GM21529 (cell line): ENCODE measurements at regions not wholly inside any gene's neighbourhood (a gene's known extent, or its start where the extent isn't known, plus 50 kb on each side); places are given as distances from the start of the nearest gene placed in this dataset.
A peak's percentile ranks its signal among the peaks of the same experiment; 100 is the strongest.
"Not testable (repeated sequence)": the region's sequence is repeated elsewhere in the genome, so short reads cannot be mapped to it uniquely, and the experiment has no call there.

Experiments
- ATAC-seq: cut with Tn5 transposase; IDR thresholded peaks from one replicate; pipeline ENCODE4 v1.9.1; 2021; ENCODE audit not compliant: unreplicated experiment

DNA sequence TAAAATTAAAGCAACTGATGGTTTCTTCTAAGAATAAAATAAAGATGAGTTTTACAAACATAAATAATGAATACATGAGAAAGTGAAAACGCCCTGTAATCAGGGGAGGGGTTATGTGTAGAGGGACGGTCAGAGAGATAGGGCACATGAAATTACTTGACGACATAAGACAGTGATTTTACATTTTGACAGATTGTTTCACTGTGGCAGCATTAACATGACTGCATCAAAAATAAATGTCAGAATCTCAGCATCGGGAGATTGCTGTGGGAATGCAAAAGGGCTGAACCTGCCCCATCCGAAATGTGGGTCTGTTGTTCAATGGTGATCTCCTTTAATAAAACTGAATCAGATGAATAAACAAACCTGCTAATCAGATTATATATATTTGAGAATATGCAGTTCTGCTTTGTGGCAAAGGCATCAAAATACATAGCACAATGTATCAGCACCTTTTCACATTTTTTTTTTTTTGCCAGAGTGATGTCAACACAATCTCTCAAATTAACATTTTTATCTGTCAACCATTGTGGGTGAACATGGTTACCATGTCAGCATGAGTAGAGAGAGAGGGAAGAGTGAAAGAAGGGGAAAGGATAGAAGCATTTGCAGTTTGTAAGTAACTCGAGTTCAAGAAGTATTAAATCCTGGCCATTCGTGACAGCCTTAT, 177.1 kb upstream of the MAN1A1 start:
- no peak for ATAC-seq

DNA sequence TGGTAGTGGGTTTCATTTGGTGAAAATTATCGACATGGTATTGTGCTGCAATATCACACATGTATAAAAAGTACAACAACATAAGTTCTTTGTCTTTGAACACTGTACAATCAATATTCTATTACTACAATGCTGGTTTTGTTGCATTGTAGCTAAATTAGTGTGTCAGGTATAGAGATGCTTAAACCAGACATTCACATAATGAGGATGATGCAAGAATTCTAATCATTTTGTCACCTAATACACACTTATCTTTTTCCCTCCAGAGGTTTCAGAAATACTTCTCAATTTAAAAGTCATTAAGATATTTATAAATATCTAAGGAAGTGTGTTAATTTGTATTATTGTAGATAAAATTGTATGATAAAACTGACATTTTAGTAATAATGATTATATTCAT, 174.8 kb upstream of the MAN1A1 start:
- no peak for ATAC-seq

DNA sequence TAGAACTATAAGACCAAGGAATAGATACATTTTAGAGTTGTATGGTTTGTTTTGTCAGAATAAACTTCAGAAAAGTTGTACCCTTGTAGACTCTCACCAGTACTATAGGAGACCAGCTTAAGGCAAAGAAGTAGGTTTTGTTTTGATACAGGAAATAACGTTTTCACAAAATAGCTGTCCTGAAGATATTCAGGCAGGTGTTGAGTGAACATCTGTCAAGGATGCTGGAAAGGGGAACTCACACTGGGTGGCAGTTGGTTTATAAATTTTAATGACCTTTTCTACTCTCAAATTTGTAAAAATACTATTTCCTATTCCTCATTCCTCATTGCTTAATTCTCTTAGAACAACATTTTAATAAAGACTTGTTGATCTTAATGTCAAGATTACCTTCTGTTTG, 174.0 kb upstream of the MAN1A1 start:
- no peak for ATAC-seq

DNA sequence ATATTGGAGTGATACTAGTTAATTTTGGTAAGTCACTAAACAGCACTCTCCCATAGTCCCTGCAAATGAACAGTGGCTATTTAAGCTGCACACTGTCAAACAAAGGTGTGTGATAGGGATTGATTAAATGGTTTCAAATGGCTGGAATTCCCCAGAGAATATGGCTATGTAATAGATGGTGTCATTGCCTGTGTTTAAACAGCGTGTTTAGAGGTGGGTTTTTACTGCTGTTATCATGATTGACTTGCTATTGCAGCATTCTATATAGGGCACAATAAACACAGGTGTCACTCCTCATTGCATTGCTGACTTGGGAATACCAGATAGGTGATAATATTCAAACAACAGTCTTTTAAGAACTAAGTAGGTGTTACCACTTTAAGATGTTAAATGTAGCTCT, 171.7 kb upstream of the MAN1A1 start:
- no peak for ATAC-seq

- peak; percentile 64 for ATAC-seq
Measured at GRCh38 chr6:119517428-119517827, 167.9 kb upstream of the MAN1A1 start.

DNA sequence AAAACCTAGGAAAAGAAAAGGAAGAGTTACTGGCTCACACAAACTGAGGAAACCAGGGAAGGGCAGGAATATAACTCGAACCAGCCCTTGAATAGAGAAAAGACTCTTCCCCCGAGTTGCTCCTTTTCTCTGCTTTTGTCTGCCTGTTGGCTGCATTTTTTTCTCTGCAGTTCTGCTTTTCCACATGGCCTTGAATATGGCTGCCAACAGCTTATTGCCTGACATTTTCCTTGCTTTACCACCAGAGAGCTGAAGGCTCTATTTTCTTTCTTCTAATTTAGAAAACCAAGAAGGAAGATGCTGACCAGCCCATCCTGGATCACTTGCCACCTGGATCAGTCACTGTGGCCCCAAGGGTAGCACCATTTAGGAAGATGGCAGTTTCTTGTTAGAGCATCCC, 164.8 kb upstream of the MAN1A1 start:
- no peak for ATAC-seq

DNA sequence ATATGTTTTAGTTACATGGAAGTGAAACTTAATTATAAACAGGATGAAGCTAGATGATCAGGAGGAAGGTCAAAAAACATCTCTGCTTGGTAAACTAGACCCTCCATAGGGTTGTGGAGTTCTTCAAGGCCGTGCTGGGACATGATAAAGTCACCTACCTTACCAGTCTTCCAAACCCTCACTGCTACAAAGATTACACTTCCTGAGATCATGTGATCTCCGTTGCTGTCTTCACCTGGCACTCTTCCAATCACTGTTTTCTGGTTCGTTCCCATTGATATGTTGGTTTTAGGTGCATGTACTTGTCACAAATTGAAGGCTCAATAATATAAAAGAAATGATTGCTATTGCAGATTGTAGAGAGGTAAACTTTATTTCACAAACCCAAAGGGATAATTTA, 161.5 kb upstream of the MAN1A1 start:
- ATAC-seq: no peak

- ATAC-seq: no peak
Measured at GRCh38 chr6:119510246-119510645, 160.7 kb upstream of the MAN1A1 start.

- ATAC-seq: no peak
Measured at GRCh38 chr6:119506631-119507174, 157.1 kb upstream of the MAN1A1 start.

DNA sequence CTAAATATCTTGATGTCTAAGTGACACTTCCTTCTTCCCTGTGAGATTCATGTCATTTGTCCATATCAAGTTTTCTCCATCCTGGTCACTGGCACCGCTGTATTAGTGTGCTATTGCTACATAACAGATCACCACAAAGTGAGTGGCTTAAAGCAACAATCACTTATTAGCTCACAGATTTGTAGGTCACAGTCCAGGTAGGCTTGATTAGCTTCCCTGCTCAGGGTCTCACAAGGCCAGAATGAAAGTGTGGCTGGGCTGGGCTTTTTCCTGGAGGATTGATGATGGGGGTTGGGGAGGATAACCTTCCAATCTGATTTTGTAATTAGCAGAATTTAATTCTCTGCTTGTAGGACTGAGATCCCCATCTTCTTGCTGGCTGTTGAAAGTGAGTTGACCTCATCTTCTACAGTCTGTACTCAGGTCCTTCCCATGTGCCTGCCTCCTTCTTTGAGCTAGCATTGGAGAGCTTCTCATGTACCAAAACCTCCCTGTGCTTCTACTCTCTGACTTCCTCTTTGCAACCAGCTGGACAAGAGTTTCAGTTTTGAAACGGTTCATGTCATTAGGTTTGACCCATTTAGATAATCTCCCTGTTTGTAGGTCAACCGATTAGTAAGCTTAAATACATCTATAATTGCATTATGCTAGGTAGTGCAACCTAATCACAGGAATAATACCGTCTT, 152.4 kb upstream of the MAN1A1 start:
- peak; percentile 91 for ATAC-seq

DNA sequence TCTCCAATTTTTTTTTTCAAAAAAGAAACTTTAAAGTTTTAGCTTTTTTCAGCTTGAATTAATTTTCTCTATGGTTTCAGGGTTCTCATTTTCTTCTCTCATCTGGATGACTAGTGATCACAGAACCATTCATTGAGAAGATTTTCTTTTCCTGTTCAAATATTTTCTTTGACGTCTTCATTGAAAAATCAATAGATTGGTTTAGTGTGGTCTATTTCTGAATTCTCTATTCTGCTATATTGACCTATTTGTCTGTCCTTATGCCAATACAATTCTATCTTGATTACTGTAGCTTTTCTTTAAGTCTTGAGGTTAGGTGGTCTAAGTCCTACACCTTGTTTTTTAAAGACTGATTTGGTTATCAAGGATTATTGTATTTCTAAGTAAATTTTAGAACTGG, 150.2 kb upstream of the MAN1A1 start:
- no peak for ATAC-seq

- ATAC-seq: no peak
Measured at GRCh38 chr6:119497988-119498727, 148.6 kb upstream of the MAN1A1 start.

DNA sequence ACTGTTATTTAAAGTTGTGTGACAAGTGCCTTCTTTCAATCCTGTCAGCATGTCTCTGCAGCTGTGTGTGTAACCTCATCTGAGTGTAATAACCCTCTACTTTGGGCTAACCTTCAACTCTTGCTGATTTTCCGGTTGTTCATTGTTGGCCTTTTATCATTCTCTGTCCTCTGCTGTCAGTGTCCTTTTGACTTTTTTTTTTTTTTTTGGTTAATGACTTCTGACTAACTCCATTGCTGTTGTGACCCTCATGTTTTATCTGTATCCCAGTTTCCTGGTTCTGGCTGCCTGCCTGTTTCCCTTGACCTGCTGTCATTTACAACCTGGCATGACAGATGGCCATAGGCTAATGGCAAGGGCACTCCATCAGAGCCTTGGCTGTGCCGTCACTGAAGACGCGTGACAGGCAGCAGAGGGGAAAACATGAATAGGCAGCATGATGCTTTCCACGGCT, 145.7 kb upstream of the MAN1A1 start:
- no peak for ATAC-seq

DNA sequence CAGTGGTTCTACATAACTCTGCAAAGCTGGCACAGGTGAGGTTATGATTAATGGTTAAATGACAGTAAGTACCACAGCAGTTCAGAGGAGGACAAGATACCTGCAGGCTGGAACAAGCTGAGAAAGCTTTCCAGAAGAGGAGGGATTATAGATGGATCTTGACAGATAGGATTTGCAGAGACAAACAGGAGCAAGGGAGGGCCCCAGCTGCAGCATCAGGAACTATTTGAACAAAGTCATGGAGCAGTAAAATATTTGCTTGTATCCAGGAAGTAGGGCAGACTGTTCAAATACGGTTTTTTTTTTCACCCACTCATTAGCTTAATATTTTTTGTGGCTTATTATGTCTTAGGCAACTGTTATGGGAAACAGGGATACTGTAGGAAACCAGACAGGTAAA, 144.4 kb upstream of the MAN1A1 start:
- no peak for ATAC-seq

DNA sequence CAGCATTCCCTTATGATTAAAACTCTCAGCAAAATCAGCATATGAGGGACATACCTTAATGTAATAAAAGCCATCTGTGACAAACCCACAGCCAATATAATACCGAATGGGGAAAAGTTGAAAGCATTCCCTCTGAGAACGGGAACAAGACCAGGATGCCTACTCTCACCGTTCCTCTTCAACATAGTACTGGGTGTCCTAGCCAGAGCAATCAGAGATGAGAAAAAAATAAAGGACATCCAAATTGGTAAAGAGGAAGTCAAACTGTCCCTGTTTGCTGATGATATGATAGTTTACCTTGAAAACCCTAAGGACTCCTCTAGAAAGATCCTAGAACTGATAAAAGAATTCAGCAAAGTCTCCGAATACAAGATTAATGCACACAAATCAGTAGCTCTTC, 141.6 kb upstream of the MAN1A1 start:
- ATAC-seq: not testable (repeated sequence)

DNA sequence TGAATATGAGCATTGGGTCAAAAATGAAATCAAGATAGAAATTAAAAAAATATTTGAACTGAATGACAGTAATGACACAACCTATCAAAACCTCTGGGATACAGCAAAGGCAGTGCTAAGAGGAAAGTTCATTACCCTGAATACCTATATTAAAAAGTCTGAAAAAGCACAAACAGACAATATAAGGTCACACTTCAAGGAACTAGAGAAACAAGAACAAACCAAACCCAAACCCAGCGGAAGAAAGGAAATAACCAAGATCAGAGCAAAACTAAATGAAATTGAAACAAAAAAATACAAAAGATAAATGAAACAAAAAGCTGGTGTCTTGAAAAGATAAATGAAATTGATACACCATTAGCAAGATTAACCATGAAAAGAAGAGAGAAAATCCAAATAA, 140.5 kb upstream of the MAN1A1 start:
- ATAC-seq: not testable (repeated sequence)

DNA sequence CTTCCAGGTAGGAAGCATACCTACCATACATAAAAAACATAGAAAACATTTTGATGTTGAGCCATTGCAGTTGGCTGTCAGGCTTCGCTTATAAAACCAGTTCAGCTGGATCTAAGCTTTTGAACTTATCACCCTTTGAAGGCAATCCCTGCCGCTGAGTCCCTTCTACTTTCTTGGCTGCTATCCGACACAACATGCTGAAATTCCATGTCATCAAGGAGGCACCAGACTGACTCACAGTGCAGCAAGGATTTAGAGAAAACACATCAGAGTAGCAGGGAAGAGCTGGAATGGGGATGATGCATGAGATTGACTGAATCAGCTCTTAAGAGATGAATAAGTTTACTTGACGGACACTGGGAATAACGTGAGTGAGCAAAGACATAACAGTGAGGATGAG, 135.0 kb upstream of the MAN1A1 start:
- ATAC-seq: no peak

- ATAC-seq: no peak
Measured at GRCh38 chr6:119483908-119484307, 134.3 kb upstream of the MAN1A1 start.

GRCh38 chr6:119482850-119483285, 133.3 kb upstream of the MAN1A1 start:
- ATAC-seq: no peak

- no peak for ATAC-seq
Measured at GRCh38 chr6:119481976-119482375, 132.4 kb upstream of the MAN1A1 start.

GRCh38 chr6:119480961-119481497, 131.5 kb upstream of the MAN1A1 start:
- no peak for ATAC-seq
